Superior temporal gyrus (tissue), 1 donor: ENCODE measurements at regions not wholly inside any gene's neighbourhood (a gene's known extent, or its start where the extent isn't known, plus 50 kb on each side); places are given as distances from the start of the nearest gene placed in this dataset.

Experiments
- DNase-seq: peaks from one replicate; pipeline ENCODE4 v3.0.0-alpha.2; 2016; ENCODE audit errors: extremely low spot score

GRCh38 chr20:60822699-60823607 lies 429.1 kb upstream of the CDH4 start:
- no peak for DNase-seq

GRCh38 chr20:60835876-60836275 lies 416.2 kb upstream of the CDH4 start:
- DNase-seq: no peak

DNA sequence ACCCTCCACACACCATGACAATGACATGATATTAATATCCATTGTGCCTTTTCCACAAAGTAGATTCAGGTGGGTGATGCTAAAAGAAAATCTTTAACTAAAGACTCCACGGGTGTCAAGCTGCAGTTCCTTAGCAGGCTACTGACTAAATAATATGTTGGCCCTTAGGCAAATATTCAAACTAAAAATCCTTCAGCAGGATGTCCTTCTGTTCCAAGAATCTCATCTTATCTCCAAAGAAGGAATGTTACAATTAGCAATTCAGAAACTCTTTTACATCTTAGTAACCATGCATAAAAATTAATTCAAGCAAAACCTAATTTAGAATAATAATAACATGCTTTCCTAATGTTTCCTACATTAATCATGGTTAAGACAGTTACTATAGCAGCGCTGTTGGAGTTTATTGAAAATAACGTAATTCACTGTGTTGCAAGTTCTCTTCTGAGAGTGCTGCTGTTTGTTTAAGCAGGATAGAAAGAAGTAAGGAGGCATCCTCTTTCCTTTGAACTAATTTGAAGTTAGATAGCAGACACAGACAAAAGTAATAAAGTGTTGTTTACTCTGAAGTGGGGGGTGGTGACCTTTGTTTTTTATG lies 414.8 kb upstream of the CDH4 start:
- no peak for DNase-seq

- no peak for DNase-seq
Measured at GRCh38 chr20:60838297-60838696, 413.8 kb upstream of the CDH4 start.

DNA sequence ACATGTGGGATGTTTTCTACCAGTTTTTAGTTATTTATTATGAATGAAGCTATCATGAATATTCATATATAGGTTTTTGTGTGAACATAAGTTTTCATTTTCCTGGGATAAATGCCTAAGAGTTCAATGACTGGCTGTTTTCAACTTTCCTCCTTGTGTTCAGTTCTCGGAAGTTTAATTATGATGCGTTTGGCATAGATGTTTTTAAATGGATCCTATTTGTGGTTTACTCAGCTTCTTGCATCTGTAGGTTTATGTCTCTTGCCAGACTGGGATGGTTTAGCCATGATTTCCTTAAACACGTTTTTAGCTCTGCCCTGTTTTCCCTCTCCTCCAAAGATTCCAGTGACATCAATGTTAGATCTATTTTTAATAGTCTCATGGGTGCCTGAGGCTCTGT lies 411.1 kb upstream of the CDH4 start:
- DNase-seq: no peak

DNA sequence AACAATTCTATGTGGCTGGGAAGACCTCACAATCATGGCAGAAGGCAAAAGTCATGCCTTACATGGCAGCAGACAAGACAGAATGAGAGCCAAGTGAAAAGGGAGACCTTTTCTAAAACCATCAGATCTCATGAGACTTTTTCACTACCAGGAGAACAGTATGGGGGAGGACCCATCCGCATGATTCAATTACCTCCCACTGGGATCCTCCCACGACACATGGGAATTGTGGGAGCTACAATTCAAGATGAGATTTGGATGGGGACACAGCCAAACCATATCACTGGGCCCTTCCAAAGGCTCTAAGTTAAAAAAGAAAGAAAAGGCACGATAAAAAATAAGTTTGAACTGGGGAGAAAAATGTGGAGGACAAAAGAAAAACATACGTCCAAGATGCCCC lies 406.9 kb upstream of the CDH4 start:
- no peak for DNase-seq

DNA sequence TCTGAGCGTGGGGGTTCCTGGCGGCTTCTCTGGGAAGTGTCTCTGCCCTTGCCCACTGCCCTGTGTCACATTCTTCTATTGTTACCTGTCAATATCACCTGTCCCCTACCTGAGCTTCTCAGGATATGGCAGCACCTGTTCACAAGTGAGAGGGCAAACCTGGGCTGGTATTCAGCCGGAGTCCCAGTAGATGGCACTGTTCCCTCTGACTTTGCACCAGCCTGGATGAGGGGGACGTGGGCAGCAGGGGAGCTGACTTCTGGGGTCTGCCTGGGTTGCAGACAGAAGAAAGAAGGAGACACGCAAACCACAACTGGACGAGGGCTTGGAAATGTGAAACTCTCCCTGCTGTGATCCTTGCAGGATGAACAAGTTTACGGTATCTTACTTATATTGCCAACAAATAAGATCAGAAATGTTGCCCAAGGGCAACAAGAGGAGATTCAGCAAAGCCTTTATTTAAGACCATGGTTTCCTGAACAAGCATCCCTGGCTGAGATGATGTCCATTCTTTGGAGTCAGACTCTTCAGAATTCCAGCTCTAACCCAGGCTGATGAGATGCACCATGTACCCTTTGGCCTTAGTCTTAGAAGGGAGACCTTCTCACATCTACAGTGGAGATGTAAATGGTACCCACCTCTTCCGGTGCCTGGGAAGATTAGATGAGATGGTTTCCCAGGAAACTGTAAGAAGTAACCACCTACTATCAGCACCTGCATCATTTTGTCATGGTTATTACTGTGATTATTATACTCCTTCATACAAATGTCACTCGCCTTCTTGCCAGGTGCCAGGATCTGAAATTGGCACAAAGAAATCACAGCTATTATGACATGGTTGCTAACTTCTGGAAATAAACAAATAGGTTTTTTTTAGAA lies 400.0 kb upstream of the CDH4 start:
- no peak for DNase-seq

DNA sequence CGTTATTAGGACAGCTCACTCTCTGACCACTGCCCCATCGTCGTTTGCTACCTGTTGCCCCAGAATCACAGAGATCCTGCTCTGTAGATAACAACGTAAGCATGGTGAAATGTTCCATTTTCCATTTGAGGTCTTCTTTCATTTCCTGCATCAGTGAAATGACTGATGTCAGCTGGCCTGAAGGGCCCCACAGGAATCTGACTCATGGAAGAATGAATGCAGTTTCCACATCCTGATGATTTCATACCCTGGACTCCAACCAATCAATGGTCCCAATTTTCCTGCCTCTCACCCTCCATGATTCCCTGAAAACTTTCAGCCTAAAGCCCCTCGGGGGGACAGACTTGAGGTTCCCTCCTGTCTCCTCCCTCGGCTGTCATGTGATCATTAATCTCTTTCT lies 394.4 kb upstream of the CDH4 start:
- no peak for DNase-seq

DNA sequence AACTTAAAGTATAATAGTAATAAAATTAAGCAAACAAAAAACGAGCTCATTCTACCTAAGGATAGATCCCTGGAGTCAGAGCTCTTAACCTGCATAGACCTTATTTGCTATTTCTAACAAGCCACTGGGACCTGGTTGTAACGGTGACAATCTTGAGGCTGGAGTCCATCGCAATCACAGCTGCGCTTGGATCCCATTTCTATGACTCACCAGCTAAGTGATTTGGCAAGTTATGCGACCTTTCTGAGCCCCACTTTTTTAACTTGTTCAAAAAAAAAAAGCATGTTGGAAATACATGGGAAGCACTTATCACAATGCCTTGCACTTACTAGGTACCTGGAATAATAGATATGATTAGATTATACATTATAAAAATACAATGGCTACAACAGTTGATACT lies 389.5 kb upstream of the CDH4 start:
- no peak for DNase-seq

GRCh38 chr20:60863548-60863947 lies 388.5 kb upstream of the CDH4 start:
- DNase-seq: no peak

DNA sequence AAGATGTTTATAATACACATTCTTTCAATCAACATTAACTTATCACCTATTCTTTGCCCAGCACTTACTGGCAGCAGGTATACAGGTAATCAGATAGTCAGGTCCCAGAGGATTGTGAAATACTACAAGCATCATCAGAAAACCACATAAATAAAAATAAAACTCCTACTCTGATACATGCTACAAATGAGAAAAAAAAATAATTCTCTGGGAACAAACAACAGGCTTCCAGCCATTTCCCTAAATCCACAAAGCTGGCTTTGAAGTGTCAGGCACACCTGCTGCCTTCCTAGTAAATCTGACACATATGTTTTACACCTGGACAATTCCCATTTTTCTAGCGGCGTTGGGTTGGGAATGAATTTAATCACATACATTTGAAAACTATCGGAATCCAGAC lies 384.5 kb upstream of the CDH4 start:
- DNase-seq: no peak

- DNase-seq: no peak
Measured at GRCh38 chr20:60868316-60868891, 383.7 kb upstream of the CDH4 start.

GRCh38 chr20:60869087-60869486 lies 383.0 kb upstream of the CDH4 start:
- DNase-seq: no peak

DNA sequence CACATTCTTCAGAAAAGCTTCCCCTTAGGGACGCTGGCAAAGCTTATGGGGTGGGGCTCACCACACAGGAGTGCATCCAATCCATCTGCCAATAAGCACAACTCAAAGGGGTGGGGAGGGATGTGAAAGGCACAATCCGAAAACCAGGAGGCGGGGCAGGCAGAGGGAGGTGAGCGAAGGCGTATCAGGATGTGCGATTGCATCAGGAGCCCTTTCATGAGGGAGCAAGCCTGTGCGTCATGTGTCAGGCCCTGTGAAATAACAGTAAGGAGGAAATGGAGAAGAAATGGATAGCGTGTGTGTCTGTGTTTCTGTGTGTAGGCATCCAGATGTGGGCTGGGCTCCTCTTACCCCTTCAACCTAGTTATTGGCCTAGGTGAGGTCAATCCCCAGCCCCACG lies 382.4 kb upstream of the CDH4 start:
- DNase-seq: no peak

DNA sequence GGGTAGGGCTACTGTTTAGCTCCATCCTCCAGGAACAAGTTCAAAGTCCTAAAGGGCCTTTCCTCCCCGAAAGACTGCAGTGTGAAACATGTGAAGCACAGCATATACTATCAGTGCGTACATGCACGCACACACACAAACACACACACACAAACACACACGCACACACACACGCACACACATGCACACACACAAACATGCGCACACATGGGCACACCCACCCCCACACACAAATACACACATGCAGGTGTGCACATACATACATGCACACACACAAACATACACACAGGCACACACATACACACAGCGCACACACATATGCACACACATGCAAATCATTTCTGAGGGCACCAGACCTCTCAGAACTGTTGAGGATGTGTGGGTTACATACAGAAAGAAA lies 382.0 kb upstream of the CDH4 start:
- no peak for DNase-seq

- DNase-seq: no peak
Measured at GRCh38 chr20:60872224-60872623, 379.8 kb upstream of the CDH4 start.

GRCh38 chr20:60877071-60877857 lies 374.8 kb upstream of the CDH4 start:
- DNase-seq: no peak

GRCh38 chr20:60882836-60883235 lies 369.2 kb upstream of the CDH4 start:
- DNase-seq: no peak

DNA sequence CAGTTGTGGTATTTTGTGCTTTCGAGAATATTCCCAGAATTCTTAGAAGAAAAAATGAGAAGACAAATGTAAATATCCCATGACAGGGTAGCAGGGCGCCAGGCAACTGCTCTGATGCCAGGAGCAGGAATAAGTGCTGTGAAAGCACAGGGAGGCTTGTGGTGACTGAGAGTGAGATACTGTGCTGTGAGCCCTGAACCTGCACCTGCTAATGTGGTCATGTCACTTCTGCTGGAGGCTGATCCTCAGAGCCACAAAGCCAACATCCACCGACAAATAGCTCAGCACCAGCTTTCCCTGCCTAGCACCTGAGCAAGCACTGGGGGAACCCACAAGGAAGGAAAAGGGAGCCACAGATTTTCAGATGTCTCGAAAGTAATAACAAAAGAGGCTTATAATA lies 368.6 kb upstream of the CDH4 start:
- no peak for DNase-seq

- no peak for DNase-seq
Measured at GRCh38 chr20:60884277-60884676, 367.8 kb upstream of the CDH4 start.

DNA sequence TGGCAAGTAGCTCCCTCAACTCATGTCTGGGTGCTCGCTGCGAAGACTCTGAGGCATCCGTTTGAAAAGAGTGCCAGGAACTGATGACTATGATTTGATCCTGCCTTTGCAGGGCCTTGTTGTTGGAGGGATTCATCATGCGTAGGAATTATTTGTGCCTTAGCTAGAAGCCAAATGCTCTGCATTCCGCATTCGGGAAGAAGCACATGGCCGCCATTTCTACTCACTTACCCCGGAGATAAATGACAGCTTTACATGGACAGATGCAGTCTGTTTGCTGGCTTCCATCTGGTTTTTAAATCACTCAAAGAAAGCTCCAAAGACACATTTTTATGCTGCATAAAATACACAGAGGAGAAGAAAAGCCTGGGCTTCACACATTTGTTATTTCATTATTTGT lies 363.3 kb upstream of the CDH4 start:
- no peak for DNase-seq
